BE2C (cell line): ENCODE measurements at regions not wholly inside any gene's neighbourhood (a gene's known extent, or its start where the extent isn't known, plus 50 kb on each side); places are given as distances from the start of the nearest gene placed in this dataset.

ENCODE experiments used
- DNase-seq: peaks from one replicate; pipeline ENCODE4 v3.0.0-alpha.2; 2020
- H3K27me3 ChIP-seq: fragments of 250-450 bp; sonication (Bioruptor Pico); 2 replicates; pipeline ENCODE4 v1.5.1; 2020; ENCODE audit warnings: mild to moderate bottlenecking
- H3K36me3 ChIP-seq: fragments of 250-450 bp; sonication (Bioruptor Pico); 2 replicates; pipeline ENCODE4 v1.5.1; 2020; ENCODE audit warnings: mild to moderate bottlenecking
- H3K4me1 ChIP-seq: fragments of 250-450 bp; sonication (Bioruptor Pico); 2 replicates; pipeline ENCODE4 v1.5.1; 2020
- H3K4me3 ChIP-seq: 2 replicates; pipeline ENCODE4 v1.5.1; 2011; ENCODE audit warnings: low read depth, low read length
- H3K9me3 ChIP-seq: fragments of 250-450 bp; sonication (Bioruptor Pico); 2 replicates; pipeline ENCODE4 v1.5.1; 2020
- TF ChIP-seq, protein P1 (sequence below): IDR thresholded peaks from 2 replicates; pipeline ENCODE4 v1.5.1; 2012; ENCODE audit warnings: mild to moderate bottlenecking, low read depth, low read length

DNA sequence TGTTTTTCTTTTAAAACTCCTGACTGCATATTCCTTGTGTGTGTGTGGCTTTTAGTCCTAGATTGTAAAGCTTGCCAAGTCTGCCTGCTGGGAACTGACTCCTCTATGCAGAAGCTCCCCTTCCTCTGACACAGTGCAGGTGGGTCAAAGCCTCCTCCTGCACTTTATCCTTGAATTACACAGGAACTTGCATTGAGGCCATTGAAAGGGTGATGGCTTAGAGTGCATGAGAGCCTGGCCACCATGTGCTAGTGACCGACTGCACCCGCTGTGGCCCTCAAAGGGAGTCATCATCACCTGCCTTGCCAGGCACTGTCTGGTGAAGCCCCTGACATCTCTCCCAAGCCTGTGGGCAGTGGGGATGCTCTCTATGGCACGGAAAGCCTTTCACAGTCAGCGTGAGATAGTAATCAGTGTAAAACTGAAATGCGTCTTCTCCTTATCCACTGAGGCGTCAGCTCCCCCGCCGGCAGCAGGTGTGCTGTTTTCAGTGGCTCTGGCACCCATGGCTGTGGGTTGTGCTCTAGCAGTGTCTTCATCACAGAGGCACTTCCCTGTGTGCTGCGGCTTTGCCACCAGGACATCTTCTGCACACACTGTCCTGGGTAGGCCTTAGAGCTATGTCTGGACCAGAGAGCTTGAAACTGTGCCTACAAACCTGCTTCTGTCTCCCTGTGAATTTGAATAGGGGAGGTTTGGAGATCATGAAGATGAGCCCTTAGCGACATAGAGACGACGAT lies 87.9 kb downstream of the THBS2 start:
- Histone ChIP-seq H3K4me3 (no peak overlapping the region), H3K9me3 (no peaks in the 10 kb centered on the region), H3K4me1 (peaks cover 9% of the 10 kb centered on the region), H3K36me3 (no peaks in the 10 kb centered on the region), H3K27me3 (no peaks in the 10 kb centered on the region)
- DNase-seq: no peak
- TF ChIP-seq, protein P1, sequence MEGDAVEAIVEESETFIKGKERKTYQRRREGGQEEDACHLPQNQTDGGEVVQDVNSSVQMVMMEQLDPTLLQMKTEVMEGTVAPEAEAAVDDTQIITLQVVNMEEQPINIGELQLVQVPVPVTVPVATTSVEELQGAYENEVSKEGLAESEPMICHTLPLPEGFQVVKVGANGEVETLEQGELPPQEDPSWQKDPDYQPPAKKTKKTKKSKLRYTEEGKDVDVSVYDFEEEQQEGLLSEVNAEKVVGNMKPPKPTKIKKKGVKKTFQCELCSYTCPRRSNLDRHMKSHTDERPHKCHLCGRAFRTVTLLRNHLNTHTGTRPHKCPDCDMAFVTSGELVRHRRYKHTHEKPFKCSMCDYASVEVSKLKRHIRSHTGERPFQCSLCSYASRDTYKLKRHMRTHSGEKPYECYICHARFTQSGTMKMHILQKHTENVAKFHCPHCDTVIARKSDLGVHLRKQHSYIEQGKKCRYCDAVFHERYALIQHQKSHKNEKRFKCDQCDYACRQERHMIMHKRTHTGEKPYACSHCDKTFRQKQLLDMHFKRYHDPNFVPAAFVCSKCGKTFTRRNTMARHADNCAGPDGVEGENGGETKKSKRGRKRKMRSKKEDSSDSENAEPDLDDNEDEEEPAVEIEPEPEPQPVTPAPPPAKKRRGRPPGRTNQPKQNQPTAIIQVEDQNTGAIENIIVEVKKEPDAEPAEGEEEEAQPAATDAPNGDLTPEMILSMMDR: no peak

DNA sequence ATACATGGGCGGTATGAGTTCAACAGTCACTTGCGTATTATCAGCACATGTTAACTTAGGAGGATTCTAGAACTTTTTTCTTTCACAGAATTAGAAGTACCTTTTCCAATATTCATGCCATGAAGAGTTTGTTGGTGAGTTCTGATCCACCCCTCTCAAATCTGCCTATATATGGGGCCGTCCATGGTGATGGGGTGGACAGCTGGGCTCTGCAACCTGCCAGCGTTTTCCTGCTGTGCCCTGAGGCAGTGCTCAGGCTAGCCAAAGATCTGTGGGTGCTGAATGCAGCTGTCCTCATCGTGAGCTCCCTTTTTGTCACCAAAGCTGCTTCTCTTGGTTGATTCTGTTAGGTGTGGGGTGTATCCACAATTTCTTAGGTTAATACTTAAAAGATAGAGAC lies 88.7 kb downstream of the THBS2 start:
- Histone ChIP-seq H3K9me3 (no peaks in the 10 kb centered on the region), H3K4me3 (no peak overlapping the region), H3K27me3 (no peaks in the 10 kb centered on the region), H3K4me1 (peaks cover 9% of the 10 kb centered on the region), H3K36me3 (no peaks in the 10 kb centered on the region)
- TF ChIP-seq, protein P1: no peak
- no peak for DNase-seq

DNA sequence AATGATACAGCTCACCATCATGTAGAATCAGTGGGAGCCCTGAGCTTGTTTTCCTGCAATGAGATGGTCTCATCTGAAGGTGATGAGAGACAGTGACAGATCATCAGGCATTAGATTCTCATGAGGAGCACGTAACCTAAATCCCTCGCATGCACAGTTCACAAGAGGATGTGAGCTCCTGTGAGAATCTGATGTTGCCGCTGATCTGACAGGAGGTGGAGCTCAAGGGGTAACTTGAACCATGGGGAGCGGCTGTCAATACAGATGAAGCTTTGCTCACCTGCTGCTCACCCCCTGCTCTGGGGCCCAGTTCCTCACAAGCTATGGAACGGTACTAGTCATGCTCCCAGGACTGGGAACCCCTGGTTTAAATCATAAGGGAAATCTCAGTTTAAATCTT lies 89.2 kb downstream of the THBS2 start:
- TF ChIP-seq, protein P1: no peak
- Histone ChIP-seq H3K9me3 (no peaks in the 10 kb centered on the region), H3K4me1 (peaks cover 9% of the 10 kb centered on the region), H3K4me3 (no peak overlapping the region), H3K27me3 (no peaks in the 10 kb centered on the region), H3K36me3 (no peaks in the 10 kb centered on the region)
- DNase-seq: no peak

DNA sequence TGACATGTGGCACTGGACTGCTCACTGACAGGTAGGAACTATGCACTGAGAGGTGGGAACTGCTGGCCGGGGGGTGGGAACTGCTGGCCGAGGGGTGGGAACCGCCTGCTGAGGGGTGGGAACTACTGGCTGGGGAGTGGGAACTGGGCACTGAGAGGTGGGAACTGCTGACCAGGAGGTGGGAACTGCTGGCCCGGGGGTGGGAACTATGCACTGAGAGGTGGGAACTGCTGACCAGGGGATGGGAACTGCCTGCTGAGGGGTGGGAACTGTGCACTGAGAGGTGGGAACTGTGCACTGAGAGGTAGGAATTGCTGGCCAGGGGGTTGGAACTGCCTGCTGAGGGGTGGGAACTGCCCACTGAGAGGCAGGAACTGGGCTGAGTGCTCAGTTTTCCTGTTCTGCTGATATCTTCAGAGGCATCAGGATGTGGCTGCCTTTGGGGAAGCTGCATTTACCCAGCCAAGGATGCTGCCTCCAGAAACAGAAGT lies 90.2 kb downstream of the THBS2 start:
- Histone ChIP-seq H3K9me3 (no peaks in the 10 kb centered on the region), H3K36me3 (no peaks in the 10 kb centered on the region), H3K4me1 (peaks cover 9% of the 10 kb centered on the region), H3K27me3 (no peaks in the 10 kb centered on the region), H3K4me3 (no peak overlapping the region)
- no peak for DNase-seq
- TF ChIP-seq, protein P1: no peak

DNA sequence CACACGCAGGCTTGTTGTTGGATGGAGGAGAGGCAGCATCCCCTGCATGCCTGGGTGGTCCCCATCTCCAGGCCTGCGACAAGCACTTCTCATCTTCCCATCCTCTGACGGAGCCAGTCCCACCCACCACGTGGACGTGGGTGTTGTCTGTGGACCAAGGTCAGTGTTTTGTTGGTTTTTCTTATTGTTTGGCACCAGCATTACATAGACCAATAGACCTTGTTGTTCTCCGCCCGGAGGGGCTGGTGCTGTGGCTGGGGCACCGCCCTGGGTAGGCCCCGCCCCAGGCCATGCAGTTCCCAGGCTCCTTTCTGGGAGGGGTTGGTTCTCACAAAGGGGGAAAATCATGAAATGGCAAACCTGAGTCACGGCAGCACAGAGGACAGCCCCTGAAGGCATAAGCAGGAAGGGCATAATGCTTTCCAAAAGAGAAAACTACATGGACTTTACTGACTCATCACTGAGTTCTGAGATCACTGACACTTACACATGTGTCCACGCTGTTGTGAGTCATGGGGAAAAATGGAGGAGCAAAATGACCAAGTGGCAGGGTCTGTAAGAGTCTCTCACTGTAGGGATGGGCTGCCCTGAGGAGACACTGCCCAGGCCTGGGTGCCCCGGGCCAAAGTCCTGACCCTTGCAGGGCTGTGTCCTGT lies 90.8 kb downstream of the THBS2 start:
- Histone ChIP-seq H3K4me1 (peaks cover 9% of the 10 kb centered on the region), H3K9me3 (no peaks in the 10 kb centered on the region)
- TF ChIP-seq, protein P1: no peak

DNA sequence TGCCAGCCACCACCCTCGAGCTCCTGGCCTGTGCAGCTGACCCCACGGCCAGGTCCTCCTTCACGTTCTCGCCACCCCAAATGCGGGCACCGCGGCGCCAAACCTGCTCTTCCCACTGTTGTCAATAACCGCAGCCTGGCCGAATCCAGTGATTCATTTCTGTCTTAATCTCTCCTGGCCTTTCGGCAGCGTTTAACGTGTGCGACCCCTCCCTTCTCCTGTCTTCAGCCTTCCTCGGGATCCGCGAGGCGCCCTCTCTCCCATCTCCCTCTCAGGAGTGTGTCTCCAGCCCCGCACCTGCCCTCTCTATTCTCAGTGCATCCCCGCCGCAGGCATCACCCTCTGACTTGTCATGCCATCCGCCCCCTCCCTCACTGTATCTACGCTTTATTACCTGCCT lies 91.4 kb downstream of the THBS2 start:
- Histone ChIP-seq H3K4me1 (peaks cover 3% of the 10 kb centered on the region), H3K4me3 (no peak overlapping the region), H3K27me3 (no peaks in the 10 kb centered on the region), H3K36me3 (no peaks in the 10 kb centered on the region), H3K9me3 (no peaks in the 10 kb centered on the region)
- TF ChIP-seq, protein P1: no peak
- DNase-seq: no peak

More for the DNA sequence above, 90.8 kb downstream of the THBS2 start:
- no peaks in the 10 kb centered on the region for H3K36me3 ChIP-seq
- no peaks in the 10 kb centered on the region for H3K27me3 ChIP-seq
- H3K4me3 ChIP-seq: no peak overlapping the region
- no peak for DNase-seq
